ENCODE measurements at regions not wholly inside any gene's neighbourhood (a gene's known extent, or its start where the extent isn't known, plus 50 kb on each side); places are given as distances from the start of the nearest gene placed in this dataset.

DNA sequence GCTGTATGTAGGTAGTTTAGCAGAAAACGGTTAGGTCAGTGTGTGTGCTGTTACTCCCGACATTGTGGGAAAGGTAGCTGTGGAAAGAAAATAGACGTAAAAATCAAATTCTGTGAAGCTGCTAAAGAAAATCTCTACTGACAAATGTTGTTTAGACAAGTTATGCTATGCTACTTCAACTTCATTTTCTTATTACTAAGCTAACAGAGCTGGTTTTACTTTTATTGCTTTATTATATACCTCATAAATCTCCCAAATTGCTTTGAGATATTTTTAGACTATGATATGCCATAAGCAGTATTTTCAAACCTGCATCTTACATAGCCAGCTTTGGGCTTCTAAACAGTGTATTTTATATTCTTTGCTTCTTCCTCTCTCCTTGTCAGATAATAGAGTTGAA, 108.2 kb upstream of the PACRGL start:
- no peak for DNase-seq (ENCODE audit: low read depth in 2 of 2)

DNA sequence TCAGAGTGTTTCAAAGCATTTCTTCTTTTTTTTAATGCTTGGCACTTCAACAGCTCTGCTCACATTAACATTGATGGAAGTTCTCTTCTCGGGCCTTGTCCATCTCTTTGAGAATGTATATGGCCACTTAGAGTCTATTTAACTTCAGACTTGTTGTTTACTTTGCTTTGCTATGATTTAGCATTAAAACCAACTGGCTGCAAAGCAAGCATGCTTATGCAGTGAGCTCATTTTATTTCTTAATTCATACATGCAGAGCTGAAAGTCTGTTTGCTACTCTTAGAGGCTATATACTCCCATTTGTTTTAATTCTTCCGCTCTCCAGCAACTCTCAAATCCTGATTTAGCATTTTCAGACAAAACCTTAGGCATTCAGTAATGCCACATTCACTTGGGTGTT, 107.6 kb upstream of the PACRGL start:
- DNase-seq (ENCODE audit: low read depth in 2 of 2), result no peak

DNA sequence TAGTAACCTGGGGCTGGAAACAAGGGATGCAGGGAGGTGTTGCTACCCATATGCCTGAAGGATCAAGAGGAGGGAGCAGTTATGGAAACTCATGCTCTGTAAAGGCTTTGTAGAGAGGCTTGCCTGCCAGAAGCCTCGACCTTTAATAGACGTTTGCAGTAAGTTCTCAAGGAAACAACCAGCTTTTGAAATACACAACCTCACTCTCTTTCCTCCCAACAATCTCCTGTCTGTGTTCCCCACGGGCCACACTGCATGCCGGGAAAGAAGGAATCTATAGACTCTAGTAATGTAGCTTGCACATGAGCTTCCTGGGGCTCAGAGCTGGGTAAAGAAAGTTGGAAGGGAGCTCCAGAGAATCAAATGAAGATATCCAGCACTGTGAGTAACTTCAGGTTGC, 101.6 kb upstream of the PACRGL start:
- DNase-seq (ENCODE audit: low read depth in 2 of 2), result no peak

DNA sequence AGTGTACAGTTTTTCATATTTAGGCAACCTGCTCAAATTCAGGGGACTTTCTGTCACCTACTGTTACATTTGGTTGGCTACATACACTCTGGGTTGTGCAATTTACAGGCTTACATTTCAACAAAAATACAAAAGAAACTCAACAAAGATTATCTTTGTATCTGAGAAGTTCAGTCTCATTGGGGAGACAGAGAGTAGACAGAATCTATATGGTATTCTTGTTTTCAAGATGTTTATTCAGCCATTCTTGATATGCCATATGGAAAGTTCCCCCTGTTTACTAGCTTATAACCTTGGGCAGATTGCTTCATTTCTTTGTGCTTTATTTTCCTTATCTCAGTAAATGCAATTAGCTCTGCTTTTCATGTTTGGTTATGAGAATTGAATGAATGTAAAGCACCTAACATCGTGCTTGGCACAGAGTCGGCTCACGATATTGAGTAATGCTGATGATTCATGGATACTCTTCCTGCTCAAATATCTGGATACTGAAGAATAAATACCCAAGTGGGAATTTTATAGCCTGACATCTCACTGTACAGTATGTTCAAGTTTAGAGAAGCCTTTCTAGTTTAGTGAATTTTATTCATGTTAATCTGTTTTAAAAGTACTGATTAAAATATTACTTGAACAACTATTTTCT, 96.5 kb upstream of the PACRGL start:
- no peak for DNase-seq (ENCODE audit: low read depth in 2 of 2)

DNA sequence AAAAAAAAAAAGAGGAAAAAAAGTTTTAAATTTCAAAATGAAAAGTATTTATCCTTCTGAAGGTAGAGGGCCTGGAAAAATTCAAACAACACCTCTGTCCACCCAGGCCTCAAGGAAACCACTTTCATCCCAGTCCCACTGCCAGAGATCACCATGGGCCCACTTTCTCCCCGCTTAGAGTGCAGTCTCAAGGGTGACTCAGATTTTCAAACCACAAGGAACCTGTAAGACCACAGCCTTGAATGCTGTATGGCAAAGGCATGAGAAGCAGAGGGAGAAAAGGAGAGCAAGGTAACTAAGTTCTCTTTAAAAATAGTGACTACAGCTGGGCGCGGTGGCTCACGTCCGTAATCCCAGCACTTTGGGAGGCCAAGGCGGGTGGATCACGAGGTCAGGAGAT, 87.9 kb upstream of the PACRGL start:
- no peak for DNase-seq (ENCODE audit: low read depth in 2 of 2)

DNA sequence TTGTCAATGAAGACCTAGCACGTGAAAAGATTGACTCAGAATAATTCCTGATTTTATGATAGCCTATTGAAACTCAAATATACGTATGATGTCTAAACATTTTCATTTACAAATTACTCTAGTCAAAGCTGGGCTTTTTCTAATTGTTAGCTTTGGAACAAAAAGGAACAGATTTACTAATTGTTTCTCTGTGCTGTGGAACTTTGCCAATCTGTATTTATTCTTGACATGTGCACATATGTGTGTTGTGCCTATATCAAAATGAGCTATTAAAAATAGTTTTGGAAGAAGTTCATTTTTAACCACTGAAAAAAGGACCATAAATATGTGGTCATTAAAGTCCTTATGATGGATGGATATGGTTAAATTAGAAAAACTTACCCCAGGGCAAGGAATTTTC, 85.4 kb upstream of the PACRGL start:
- no peak for DNase-seq (ENCODE audit: low read depth in 2 of 2)

DNA sequence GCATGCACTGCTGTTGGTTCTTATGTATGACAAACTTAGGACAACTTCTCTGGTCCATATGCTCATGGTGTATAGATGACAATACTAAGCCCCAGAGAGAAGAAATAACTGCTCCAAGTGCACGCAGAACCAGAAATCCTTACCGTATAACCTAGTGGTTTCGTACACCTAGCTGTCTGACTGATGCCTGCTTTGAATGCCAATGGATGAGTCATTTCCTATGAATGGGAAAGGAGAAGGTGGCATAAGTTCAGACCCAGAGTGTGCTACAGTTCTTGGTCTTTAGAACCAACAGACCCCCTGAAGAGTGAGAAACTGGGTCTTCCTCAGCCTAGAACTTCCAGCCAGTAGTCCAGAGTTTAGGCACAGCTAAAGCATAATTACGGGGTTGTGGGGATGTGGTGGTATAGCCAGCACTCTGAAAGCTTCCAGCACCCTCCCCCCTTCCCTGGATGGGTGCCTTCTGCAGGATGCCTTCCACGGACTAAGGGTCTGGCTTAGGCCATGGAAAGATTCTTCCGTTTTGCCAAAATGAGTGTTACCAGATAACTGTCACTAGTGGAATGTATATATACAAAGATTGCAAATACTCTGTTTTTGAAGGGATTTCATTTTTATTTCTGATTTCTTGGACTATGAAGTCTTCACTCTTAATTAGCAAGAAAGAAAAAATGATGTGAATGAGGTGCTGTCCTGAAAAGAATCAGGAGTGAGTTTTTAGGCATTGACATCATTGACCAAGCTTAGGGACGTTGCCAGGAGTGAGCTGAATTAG, 84.6 kb upstream of the PACRGL start:
- no peak for DNase-seq (ENCODE audit: low read depth in 2 of 2)

DNA sequence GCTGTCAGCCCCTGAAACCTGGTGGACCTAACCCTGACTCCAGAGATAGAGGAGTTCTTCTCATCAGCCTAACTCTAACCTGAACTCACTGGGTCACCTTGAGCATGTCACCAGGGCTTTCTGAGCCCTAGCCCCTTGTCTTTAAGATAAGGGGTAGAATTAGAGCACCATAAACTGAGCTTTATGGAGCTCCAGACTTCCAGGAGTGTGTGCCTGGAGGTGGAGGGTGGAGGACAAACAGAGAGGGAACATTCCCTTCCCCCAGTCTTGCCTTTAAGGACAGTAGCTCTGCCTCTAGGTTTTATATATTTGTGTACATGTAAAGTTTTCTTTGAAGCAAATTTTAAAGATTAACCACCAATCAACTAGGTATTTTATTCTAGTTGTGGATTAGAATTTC, 83.9 kb upstream of the PACRGL start:
- DNase-seq (ENCODE audit: low read depth in 2 of 2), result no peak

DNA sequence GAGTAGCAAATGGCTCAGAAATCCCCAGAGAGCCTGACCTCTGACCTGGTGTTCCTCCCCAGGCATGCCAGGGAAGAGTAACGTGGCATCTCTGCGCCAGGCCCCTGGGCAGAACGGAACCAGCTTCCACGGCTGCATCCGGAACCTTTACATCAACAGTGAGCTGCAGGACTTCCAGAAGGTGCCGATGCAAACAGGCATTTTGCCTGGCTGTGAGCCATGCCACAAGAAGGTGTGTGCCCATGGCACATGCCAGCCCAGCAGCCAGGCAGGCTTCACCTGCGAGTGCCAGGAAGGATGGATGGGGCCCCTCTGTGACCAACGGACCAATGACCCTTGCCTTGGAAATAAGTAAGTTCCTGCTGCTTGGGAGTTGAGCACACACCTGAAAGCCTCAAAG, 83.4 kb upstream of the PACRGL start:
- DNase-seq (ENCODE audit: low read depth in 2 of 2), result no peak

DNA sequence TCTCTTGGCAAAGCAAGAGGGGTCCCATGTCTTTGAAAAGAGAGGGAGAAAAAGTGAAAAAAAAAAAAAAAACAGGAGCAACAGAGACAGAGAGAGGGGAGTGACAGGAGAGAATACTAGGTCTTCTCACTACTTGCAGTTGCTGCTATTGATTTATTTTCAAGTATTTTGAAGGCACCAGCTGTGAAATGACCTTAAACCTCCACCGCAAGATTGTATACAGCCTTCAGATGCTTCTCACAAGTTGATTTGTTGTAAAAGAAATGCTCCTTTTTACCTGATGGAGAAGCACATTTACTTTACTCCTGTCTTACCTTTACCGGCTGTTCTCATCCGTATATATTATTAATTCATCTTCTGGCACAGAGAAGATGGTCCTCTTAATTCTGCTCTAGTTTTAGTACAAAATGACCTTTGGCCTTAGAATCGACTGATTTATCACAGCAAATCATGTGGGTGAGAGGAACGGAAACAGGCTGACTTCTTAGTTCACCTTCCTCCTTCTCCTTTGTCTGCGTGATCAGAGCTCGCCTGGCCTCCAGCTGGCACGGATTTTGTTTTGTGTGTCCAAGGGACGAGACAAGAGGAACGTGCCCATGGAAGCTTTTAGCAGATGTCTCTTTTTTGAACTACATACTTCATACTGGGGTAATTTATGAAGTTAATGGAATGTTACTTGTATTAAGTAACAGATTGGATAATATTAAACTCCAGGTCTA, 82.4 kb upstream of the PACRGL start:
- DNase-seq (ENCODE audit: low read depth in 2 of 2), result no peak

DNA sequence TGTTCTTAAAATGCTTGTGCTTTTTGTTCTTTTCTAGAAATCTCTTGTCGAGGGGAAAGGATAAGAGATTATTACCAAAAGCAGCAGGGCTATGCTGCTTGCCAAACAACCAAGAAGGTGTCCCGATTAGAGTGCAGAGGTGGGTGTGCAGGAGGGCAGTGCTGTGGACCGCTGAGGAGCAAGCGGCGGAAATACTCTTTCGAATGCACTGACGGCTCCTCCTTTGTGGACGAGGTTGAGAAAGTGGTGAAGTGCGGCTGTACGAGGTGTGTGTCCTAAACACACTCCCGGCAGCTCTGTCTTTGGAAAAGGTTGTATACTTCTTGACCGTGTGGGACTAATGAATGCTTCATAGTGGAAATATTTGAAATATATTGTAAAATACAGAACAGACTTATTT, 81.5 kb upstream of the PACRGL start:
- no peak for DNase-seq (ENCODE audit: low read depth in 2 of 2)

DNA sequence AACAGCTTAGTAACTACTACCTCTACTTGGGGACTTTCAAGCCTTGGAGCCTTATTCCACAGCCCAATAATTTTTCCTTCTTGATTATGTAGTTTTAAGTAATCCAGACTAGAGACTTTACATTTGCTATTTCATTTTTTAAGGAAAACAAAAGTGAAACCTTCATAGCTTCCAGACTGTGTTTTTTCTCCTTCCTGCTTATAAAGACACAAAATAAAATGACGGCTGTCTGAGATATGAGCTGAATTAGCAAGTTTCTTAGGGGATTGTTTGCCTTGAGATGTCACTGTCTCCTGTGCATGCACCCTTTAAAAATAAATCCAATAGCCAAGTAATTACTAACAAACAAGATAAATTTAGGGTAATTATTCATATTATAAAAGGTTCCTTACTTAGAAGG, 78.8 kb upstream of the PACRGL start:
- no peak for DNase-seq (ENCODE audit: low read depth in 2 of 2)

DNA sequence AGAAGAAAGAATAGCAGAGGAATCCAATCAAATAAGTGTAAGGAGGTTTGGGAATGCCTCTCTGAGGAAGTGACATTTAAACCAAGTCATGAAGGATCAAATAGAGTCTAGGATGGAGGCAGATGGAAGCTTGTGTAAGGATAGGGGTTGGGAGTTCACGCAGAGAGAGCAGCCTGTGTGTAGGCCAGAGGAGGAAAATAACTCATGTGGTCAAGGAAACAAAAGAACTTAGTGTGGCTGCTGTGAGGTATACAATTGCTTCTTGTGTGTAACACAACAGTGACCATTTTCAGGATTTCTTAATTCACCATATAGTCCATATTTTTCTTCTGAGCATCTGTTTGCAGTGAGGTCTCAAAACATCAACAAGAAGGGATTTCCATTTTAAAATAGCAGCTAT, 77.6 kb upstream of the PACRGL start:
- no peak for DNase-seq (ENCODE audit: low read depth in 2 of 2)

DNA sequence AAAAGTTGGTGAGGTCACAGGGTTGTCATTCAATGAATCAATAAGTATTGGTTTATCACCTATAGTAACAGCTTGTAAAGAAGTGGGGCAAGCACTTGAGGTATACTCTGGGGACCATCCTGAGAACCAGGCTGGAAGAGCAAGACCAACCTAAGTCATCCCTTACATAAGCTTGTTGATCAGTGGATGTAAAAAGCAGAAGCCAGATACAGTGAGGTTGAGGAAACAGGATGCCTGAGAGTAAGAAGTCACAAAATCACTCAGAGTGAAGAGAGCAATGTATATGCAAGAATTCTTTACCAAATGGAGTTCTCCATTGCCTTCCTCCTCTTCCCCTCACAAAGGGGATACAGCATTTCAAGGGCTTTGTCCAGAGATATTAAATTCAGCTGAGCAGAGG, 76.3 kb upstream of the PACRGL start:
- no peak for DNase-seq (ENCODE audit: low read depth in 2 of 2)

DNA sequence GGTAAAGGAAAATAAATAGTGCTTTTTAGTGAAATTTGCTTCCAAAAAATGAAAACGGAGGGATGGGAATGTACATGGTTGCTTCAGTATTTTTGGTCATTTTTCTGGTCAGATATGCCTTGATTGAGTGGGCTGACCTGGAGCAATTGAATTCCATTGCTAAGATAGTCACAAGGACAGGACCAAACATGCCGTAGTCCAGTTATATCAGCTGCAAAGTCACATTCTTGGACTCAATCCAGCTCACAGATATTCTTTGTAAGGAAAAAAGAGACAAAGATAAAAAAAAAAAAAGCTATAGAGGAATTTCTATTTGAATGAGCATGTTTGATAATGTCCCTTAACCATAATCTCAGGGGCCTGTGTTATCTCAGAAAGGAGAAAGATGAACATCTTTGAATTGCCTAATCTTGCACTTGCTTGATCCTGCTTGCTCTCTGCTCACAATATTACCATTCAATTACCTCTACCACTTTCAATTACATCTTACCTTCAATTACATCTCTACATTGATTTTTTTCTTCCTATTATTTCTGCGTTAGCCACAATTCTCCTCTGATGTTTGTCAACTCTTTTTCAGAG, 75.4 kb upstream of the PACRGL start:
- no peak for DNase-seq (ENCODE audit: low read depth in 2 of 2)

DNA sequence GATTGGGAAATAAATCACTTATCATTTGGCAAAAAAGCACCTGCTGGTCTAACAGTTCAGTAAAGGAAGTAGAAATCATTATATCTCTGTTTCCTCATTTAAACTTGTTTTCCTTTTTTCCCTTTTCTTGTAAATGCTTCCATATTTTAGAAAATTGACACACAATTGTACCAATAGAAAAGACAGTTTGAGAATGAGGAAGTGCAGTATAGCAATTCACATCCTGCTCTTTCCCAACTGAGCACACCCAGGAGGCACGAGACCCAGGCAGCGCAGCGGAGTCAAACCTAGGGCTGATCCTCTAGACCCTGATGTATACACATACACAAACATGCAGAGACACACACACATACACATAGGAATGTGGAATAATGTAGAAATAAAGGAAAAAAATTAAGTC, 74.8 kb upstream of the PACRGL start:
- DNase-seq (ENCODE audit: low read depth in 2 of 2), result no peak

DNA sequence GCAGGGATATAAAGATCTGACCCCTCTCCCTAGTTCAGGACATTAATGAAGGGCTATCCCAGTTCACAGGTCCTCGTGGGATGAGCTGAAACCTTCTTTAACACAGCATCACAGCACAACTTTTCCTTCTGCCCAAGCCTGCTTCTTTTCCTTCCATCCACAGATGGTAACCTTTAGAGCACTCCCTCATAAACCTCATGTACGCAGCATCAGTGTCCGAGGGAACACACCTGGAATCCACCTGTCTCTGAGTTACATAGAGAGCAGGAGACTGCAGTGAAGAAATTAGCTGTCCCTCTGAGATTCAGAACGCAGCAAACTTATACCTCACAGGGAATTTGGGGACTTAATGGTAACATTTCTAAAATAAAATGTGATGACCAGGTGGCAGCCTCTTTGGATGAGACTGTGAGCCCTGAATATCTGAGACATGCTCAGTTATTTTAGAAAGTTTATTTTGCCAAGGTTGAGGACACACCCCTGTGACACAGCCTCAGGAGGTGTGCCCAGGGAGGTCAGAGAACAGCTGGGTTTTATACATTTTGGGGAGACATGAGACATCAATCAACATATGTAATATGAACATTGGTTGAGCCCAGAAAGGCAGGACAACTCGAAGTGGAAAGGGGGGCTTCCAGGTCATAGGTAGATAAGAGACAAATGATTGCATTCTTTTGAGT, 73.8 kb upstream of the PACRGL start:
- DNase-seq (ENCODE audit: low read depth in 2 of 2), result no peak

DNA sequence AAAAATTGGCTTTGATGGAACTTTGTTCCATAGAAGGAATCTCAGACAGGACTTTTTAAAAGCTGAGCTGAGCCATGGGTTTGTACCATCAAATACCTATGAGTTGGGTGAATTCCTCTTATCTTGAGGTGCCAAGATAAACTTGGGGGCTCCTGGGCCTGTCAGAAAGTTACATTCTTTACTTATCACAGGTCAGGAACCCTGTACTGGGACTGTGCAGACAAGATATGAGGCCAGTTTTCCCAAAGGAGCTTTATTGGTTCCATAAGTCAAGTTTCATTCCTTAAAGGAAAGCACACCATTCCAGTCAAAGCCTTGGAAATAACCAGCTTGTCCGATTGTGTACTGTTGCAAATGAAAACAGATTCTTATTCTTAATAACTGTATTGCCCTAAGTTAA, 72.4 kb upstream of the PACRGL start:
- DNase-seq (ENCODE audit: low read depth in 2 of 2), result no peak

DNA sequence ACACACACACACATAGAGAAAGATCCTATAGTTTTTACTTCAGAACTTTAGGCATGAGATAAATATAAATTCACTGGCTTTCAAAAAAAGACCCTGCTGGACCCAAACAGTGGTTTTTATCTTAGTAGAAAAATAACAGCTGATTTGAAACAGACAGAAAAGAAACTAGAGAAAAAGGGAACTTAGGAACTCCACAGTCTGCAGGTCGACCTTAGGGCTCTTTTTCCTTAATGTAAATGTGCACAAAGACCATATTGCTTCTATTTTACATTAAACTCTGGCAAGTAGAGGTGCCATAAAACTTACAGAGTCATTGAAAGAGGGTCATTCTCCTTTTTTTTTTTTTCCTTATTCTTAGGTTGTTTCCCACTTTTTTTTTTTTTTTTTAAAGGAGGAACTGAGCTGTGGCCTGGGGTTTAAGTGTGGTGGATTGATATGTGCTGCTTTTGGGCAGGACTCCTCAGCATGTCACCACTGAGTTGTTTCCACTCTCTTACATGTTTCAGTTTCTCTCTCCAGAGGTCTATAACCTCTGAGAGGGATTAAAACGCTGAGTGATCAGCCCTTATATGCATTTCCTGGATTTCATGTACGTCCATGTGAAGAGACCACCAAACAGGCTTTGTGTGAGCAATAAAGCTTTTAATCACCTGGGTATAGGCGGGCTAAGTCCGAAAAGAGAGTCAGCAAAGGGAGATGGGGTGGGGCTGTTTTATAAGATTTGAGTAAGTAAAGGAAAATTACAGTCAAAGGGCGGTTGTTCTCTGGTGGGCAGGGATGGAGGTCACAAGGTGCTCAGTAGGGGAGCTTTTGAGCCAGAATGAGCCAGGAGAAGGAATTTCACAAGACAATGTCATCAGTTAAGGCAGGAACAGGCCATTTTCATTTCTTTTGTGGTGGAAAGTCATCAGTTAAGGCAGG, 70.8 kb upstream of the PACRGL start:
- no peak for DNase-seq (ENCODE audit: low read depth in 2 of 2)

DNA sequence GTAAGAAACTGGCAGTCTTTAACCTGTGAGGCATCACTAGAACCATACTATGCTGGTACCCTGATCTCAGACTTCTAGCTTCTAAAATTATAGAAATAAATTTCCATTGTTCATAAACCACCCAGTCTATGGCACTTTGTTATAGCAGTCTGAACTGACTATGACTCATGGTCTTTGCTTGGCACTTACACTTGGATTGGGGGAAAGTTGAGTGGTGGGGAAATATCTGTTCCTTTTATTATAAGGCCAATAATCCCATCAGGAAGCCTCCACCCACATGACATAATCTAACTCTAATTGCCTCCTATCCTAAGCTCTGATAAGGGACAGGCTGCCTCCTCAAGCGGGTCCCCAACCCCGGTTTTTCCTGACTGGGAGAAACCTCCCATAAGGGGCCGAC, 61.4 kb upstream of the PACRGL start:
- no peak for DNase-seq (ENCODE audit: low read depth in 2 of 2)

DNA sequence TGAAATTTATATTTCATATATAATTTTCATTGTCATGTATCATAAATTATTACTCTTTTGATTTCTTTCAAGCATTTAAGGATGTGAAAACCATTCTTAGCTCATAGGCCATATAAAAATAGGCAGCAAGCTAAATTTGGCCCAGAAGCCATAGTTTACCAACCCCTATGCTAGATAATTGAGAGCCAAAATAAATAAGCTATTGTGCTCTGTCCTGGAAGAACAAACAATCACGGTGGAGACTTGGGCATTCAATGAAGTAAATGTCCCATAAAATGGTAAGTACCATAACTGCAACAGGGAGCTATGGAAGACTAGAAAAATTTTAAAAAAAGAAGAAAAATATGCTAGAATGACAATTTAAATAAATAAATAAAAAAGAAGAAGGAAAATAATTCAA, 60.9 kb upstream of the PACRGL start:
- DNase-seq (ENCODE audit: low read depth in 2 of 2), result no peak

Data from stimulated activated CD8-positive, alpha-beta memory T cell treated with anti-CD3 and anti-CD28 coated beads, Interleukin-2, amount 100 ng/mL, for 48 hours (primary cell).